HG03442 (cell line): ENCODE measurements at regions not wholly inside any gene's neighbourhood (a gene's known extent, or its start where the extent isn't known, plus 50 kb on each side); places are given as distances from the start of the nearest gene placed in this dataset.

Source experiments
- ATAC-seq: cut with Tn5 transposase; IDR thresholded peaks from one replicate; pipeline ENCODE4 v1.9.1; 2021; ENCODE audit warnings: mild to moderate bottlenecking, moderate library complexity; ENCODE audit not compliant: unreplicated experiment

GRCh38 chr2:219991116-219991515 lies 363.7 kb downstream of the SLC4A3 start:
- no peak for ATAC-seq

DNA sequence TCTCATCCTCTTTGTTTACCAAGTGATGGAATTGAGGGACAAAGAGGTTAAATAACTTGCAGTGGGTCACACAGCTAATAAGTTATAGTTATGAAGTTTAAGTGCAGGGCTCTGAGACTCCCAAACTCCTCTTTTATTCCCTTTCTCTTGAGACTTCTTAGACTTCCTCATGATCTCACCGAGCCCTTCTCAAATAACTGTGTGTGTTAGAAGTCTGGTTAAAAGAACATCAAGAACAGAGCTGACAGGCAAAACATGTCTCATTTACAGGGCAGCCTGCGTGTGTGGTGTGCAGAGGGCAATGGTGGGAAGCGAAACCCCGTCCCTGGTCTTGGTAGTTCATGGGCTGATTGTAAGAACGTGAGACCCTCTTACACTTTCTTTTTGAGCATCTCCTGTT lies 368.0 kb downstream of the SLC4A3 start:
- no peak for ATAC-seq

GRCh38 chr2:219995991-219996765 lies 368.7 kb downstream of the SLC4A3 start:
- ATAC-seq: no peak

- no peak for ATAC-seq
Measured at GRCh38 chr2:219997341-219997851, 370.0 kb downstream of the SLC4A3 start.

- no peak for ATAC-seq
Measured at GRCh38 chr2:219998107-219998506, 370.7 kb downstream of the SLC4A3 start.

- ATAC-seq: no peak
Measured at GRCh38 chr2:219998714-219999227, 371.3 kb downstream of the SLC4A3 start.

- no peak for ATAC-seq
Measured at GRCh38 chr2:220000080-220000479, 372.6 kb downstream of the SLC4A3 start.

DNA sequence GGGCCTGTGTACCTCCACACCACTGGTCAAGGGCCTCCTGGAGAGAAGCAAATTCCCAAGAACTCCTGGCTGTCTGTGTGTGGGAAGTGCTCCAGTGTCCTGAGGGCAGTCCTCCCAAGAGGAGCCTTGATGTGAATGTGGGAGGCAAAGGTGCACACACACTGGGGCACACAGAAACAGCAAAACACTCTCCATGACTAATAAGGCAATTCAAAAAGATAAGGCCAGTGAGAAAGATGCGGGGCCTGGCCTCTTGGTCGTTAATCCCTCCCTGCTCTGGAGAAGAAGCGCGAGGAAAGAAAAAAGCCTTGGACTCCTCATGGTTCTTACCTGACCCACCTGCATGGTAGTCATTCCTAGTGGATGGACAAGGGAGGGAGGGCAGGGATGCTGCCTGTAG lies 373.2 kb downstream of the SLC4A3 start:
- ATAC-seq: no peak

GRCh38 chr2:220001751-220002150 lies 374.3 kb downstream of the SLC4A3 start:
- no peak for ATAC-seq

DNA sequence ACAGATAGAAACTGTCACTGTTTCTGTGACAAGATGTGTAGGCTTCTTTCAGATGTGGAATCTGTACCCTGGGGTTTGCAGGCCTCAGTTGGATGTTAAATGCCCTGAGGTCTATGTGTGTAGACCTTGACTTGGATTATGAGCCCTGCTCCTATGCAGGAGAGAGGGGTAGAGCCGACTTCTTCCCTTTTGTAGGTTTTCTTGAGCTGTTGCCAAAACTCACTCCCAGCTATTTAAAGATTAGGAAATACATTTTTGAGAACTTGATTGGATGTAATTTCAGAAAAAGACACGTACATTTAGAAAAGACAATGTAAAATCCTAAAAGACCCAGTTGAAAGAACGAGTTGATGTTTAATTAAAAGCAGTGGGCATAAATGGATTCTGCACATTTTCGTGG lies 374.8 kb downstream of the SLC4A3 start:
- no peak for ATAC-seq

- no peak for ATAC-seq
Measured at GRCh38 chr2:220002699-220003098, 375.3 kb downstream of the SLC4A3 start.

GRCh38 chr2:220005362-220005761 lies 377.9 kb downstream of the SLC4A3 start:
- no peak for ATAC-seq

- ATAC-seq: no peak
Measured at GRCh38 chr2:220006152-220006621, 378.8 kb downstream of the SLC4A3 start.

- no peak for ATAC-seq
Measured at GRCh38 chr2:220011859-220012258, 384.4 kb downstream of the SLC4A3 start.

DNA sequence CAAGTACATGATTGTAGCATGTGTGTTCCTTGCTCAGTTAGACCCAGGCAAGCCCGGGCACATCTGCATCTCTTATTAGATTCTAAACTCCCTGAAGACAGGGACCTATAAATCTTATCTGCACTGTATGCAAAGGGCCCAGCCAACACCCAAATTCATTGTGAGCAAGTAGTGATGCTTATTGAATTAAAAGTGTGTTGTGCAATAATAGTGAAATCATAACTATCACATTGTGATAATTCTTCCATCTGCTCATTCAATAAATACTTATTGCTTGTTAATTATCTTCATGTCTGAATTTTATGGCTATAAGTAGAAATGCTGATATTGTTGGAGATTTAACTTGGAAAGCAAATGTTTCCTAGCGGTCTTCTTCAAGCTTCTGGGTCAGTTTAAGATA lies 387.5 kb downstream of the SLC4A3 start:
- ATAC-seq: no peak

GRCh38 chr2:220015576-220015975 lies 388.1 kb downstream of the SLC4A3 start:
- no peak for ATAC-seq

DNA sequence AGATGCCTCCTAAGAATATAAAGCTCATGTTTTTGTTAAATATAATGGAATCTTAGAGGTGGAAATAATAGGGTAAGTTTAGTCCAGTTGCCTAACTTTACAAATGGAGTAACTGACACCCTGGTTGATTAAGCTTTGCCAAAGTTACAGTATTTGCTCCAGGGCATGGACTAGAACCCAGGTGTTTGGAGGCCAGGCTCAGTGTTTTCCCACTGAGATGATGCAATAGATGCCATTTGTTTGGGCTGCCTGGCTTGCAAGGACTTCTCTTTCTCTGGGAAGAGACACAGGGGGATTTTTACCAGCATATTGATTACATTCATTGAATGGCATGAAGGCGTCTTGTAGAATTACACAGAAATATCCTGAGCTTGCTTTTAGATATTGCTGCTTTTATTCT lies 397.8 kb downstream of the SLC4A3 start:
- ATAC-seq: no peak

GRCh38 chr2:220029013-220029412 lies 401.6 kb downstream of the SLC4A3 start:
- ATAC-seq: no peak

- no peak for ATAC-seq
Measured at GRCh38 chr2:220033546-220033945, 406.1 kb downstream of the SLC4A3 start.

DNA sequence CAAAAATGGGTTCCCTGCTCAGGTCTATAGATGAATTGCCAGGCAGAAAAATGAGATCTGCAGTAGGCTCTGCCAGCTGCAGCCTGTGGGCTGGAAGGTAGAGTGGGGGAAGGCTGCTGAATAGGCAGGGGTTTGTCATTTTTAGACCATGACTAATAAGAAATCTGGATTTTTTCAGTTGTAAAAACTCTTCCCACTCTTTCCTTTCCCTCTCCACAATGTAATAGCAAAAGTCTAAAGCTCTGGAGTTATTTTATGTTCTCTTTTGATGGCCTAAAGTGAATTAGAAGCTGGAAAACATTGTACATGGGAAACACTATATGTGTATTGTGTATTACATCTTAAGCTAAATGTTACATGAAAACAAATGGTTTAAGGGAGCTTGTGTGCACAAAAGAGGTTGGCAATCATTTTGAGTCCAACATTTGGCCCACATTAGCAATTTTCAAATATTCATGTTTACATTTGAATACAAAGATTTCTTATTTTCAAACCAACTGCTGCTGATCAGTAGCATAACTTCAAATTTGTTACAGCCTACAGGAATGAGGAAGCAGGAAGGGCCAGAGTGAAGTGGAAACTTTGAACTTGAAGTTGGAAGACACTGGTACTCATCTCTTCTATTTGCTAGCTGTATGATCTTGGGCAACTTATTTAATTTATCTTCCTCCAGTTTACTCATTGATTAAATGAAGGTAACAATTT lies 407.1 kb downstream of the SLC4A3 start:
- no peak for ATAC-seq

- ATAC-seq: no peak
Measured at GRCh38 chr2:220036431-220036830, 409.0 kb downstream of the SLC4A3 start.

- ATAC-seq: no peak
Measured at GRCh38 chr2:220040346-220040745, 412.9 kb downstream of the SLC4A3 start.
